WI38 (cell line): ENCODE measurements at regions not wholly inside any gene's neighbourhood (a gene's known extent, or its start where the extent isn't known, plus 50 kb on each side); places are given as distances from the start of the nearest gene placed in this dataset.

Experiments
- H3K4me3 ChIP-seq: 2 replicates; pipeline ENCODE4 v1.5.1; 2011; ENCODE audit warnings: low read depth, mild to moderate bottlenecking, control low read depth, low read length
- CTCF ChIP-seq: IDR thresholded peaks from 2 replicates; pipeline ENCODE4 v1.5.1; 2012; ENCODE audit warnings: low read depth, mild to moderate bottlenecking, control low read depth, low read length

GRCh38 chr7:12120632-12121031 lies 90.5 kb upstream of the TMEM106B start:
- H3K4me3 ChIP-seq = no peak overlapping the region
- no peak for TF ChIP-seq CTCF

GRCh38 chr7:12123172-12123571 lies 87.9 kb upstream of the TMEM106B start:
- no peak for TF ChIP-seq CTCF
- H3K4me3 ChIP-seq = no peak overlapping the region

GRCh38 chr7:12124028-12124427 lies 87.1 kb upstream of the TMEM106B start:
- no peak for TF ChIP-seq CTCF
- H3K4me3 ChIP-seq = no peak overlapping the region

GRCh38 chr7:12127455-12127854 lies 83.6 kb upstream of the TMEM106B start:
- TF ChIP-seq CTCF = no peak
- H3K4me3 ChIP-seq = no peak overlapping the region

GRCh38 chr7:12130609-12131008 lies 80.5 kb upstream of the TMEM106B start:
- TF ChIP-seq CTCF = no peak
- H3K4me3 ChIP-seq = no peak overlapping the region

- no peak overlapping the region for H3K4me3 ChIP-seq
- no peak for TF ChIP-seq CTCF
Observed at GRCh38 chr7:12131122-12131521, 80.0 kb upstream of the TMEM106B start.

GRCh38 chr7:12133865-12134264 lies 77.2 kb upstream of the TMEM106B start:
- H3K4me3 ChIP-seq = no peak overlapping the region

More at GRCh38 chr7:12133865-12134264, 77.2 kb upstream of the TMEM106B start:
- TF ChIP-seq CTCF = no peak
